ENCODE measurements at regions not wholly inside any gene's neighbourhood (a gene's known extent, or its start where the extent isn't known, plus 50 kb on each side); places are given as distances from the start of the nearest gene placed in this dataset.

DNA sequence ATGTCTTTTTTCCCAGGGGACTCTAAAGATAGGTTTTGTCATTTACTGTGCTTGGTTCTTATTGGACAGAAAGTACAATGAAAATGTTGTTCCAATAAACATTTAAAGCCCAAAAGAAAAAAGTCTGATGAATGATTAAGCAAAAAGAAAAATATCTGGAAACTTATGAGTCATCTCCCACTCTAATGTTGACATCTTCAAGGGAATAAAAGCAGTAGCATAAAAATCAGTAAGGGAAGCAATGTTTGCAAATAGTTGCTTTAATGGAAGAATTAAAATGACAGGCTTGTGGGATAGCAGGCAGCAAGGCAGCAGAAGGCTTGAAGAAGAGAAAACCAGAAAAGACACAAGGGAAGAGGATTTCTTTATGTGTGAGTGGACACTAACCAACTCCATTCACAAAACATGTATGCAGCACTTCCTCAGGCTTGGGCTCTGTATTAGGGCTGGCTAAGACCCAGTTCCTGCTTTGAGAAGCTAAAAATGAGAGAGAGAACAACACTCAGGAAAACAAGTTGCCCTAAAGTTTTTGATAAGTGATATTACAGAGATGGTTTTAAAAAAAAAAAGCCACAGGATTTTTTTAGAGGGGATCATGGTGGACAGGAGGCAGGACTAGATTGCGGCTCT is 263.2 kb upstream of the NT5E start:
- H3K4me3 Mint-ChIP-seq, result no peak overlapping the region
- H3K9me3 ChIP-seq (ENCODE audit: control insufficient read depth in 2 of 2, low read length in 2 of 2), result no peaks in the 10 kb centered on the region
- no peaks in the 10 kb centered on the region for H3K4me1 ChIP-seq (ENCODE audit: control insufficient read depth, insufficient read depth, low read length, poor library complexity, severe bottlenecking)
- no peak overlapping the region for H3K27ac ChIP-seq (ENCODE audit: insufficient read depth, low read length, poor library complexity, severe bottlenecking)
- H3K4me1 Mint-ChIP-seq, result no peaks in the 10 kb centered on the region
- ATAC-seq (ENCODE audit: low read depth in 2 of 2) (no peak), DNase-seq (no peak)
- H3K27ac Mint-ChIP-seq, result no peak overlapping the region
- no peaks in the 10 kb centered on the region for H3K27me3 ChIP-seq (ENCODE audit: control insufficient read depth, insufficient read depth, low read length)
- no peak overlapping the region for H3K4me3 ChIP-seq (ENCODE audit: low read depth, low read length)
- H3K36me3 ChIP-seq (ENCODE audit: control insufficient read depth, insufficient read depth, low read length), result no peaks in the 10 kb centered on the region
- no peaks in the 10 kb centered on the region for H3K36me3 Mint-ChIP-seq
- H3K9me3 Mint-ChIP-seq, result peaks cover 0 to 12% (median 4%) of the 10 kb centered on the region in 7 donors
- H3K27me3 Mint-ChIP-seq, result no peaks in the 10 kb centered on the region

DNA sequence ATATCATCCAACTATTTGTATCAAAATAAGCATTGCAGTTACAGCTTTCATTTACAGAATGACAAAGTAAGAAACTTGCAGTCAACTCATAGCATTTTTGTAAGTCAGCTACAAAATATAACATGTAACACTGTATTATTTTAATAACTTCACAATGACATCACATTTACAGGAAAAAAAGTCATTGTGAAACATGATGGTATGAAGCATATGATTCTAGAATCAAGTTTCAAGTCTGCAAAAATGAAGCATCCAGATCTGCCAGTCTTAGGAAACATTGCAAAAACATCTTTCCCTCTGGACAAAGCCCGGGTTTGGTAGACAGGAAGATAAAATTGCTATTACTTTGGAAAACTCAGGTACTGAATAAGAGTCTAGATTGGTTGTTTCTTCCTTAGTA is 263.9 kb upstream of the NT5E start:
- no peak overlapping the region for H3K27ac ChIP-seq (ENCODE audit: insufficient read depth, low read length, poor library complexity, severe bottlenecking)
- H3K9me3 Mint-ChIP-seq, result peaks cover 0 to 15% (median 4%) of the 10 kb centered on the region in 7 donors
- H3K27me3 Mint-ChIP-seq, result no peaks in the 10 kb centered on the region
- no peaks in the 10 kb centered on the region for H3K36me3 Mint-ChIP-seq
- H3K4me1 Mint-ChIP-seq, result no peaks in the 10 kb centered on the region
- no peaks in the 10 kb centered on the region for H3K4me1 ChIP-seq (ENCODE audit: control insufficient read depth, insufficient read depth, low read length, poor library complexity, severe bottlenecking)
- no peaks in the 10 kb centered on the region for H3K36me3 ChIP-seq (ENCODE audit: control insufficient read depth, insufficient read depth, low read length)
- no peak for ATAC-seq (ENCODE audit: low read depth in 2 of 2)
- H3K4me3 Mint-ChIP-seq, result no peak overlapping the region
- H3K27ac Mint-ChIP-seq, result no peak overlapping the region
- H3K9me3 ChIP-seq (ENCODE audit: control insufficient read depth in 2 of 2, low read length in 2 of 2), result no peaks in the 10 kb centered on the region
- no peak overlapping the region for H3K4me3 ChIP-seq (ENCODE audit: low read depth, low read length)
- H3K27me3 ChIP-seq (ENCODE audit: control insufficient read depth, insufficient read depth, low read length), result no peaks in the 10 kb centered on the region
- no peak for DNase-seq

DNA sequence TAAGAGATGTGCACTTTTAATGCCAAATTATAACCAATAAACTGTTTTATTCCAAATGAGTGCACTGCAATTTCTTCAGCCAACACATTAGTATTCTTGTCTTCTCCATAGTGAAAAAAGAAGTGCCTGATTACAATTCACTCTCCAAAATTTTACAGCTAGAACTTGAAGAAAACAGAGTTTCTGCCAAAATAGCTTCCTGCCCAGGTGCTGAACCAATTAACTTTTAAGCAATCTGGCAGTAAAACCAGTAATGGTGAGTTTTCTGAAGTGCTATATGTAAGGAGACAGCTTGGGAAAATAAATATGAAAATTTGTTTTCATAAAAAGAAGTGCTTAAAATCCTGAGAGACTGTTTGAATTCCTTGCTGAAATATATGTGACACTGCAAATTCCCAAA is 266.0 kb upstream of the NT5E start:
- no peak for DNase-seq
- ATAC-seq (ENCODE audit: low read depth in 2 of 2), result no peak
- Mint-ChIP-seq H3K4me3 (no peak overlapping the region), H3K36me3 (no peaks in the 10 kb centered on the region), H3K4me1 (no peaks in the 10 kb centered on the region), H3K27ac (no peak overlapping the region), H3K27me3 (no peaks in the 10 kb centered on the region), H3K9me3 (peaks cover 0 to 8% (median 2%) of the 10 kb centered on the region in 7 donors)
- no peak overlapping the region for H3K27ac ChIP-seq (ENCODE audit: insufficient read depth, low read length, poor library complexity, severe bottlenecking)
- no peaks in the 10 kb centered on the region for H3K36me3 ChIP-seq (ENCODE audit: control insufficient read depth, insufficient read depth, low read length)
- no peaks in the 10 kb centered on the region for H3K9me3 ChIP-seq (ENCODE audit: control insufficient read depth in 2 of 2, low read length in 2 of 2)
- H3K4me3 ChIP-seq (ENCODE audit: low read depth, low read length), result no peak overlapping the region
- H3K4me1 ChIP-seq (ENCODE audit: control insufficient read depth, insufficient read depth, low read length, poor library complexity, severe bottlenecking), result no peaks in the 10 kb centered on the region
- H3K27me3 ChIP-seq (ENCODE audit: control insufficient read depth, insufficient read depth, low read length), result no peaks in the 10 kb centered on the region

DNA sequence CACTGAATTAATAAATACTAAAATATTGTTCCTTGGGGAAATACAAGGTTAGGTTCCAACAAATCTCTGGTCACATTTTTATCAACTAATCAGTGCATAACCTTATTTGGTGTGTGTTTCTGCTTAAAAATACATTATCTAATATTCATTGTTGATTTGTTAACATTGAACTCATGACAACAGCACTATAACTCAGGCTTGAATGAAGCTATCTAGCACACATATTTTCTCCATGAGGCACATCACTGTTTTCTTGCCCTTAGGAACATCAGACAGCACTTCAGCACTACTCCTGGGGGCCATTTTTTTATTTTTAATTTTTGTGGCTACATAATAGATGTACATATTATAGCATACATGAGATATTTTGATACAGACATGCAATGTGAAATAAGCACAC is 277.2 kb upstream of the NT5E start:
- no peaks in the 10 kb centered on the region for H3K27me3 Mint-ChIP-seq
- H3K9me3 ChIP-seq (ENCODE audit: control insufficient read depth in 2 of 2, low read length in 2 of 2), result no peaks in the 10 kb centered on the region
- no peaks in the 10 kb centered on the region for H3K27me3 ChIP-seq (ENCODE audit: control insufficient read depth, insufficient read depth, low read length)
- peaks cover 2 to 17% (median 6%) of the 10 kb centered on the region in 7 donors for H3K9me3 Mint-ChIP-seq
- no peak overlapping the region for H3K27ac Mint-ChIP-seq
- no peak overlapping the region for H3K4me3 Mint-ChIP-seq
- ATAC-seq (ENCODE audit: low read depth in 2 of 2) (no peak), DNase-seq (no peak)
- H3K27ac ChIP-seq (ENCODE audit: insufficient read depth, low read length, poor library complexity, severe bottlenecking), result no peak overlapping the region
- no peaks in the 10 kb centered on the region for H3K36me3 Mint-ChIP-seq
- no peaks in the 10 kb centered on the region for H3K4me1 Mint-ChIP-seq
- no peaks in the 10 kb centered on the region for H3K36me3 ChIP-seq (ENCODE audit: control insufficient read depth, insufficient read depth, low read length)
- H3K4me1 ChIP-seq (ENCODE audit: control insufficient read depth, insufficient read depth, low read length, poor library complexity, severe bottlenecking), result no peaks in the 10 kb centered on the region
- no peak overlapping the region for H3K4me3 ChIP-seq (ENCODE audit: low read depth, low read length)

DNA sequence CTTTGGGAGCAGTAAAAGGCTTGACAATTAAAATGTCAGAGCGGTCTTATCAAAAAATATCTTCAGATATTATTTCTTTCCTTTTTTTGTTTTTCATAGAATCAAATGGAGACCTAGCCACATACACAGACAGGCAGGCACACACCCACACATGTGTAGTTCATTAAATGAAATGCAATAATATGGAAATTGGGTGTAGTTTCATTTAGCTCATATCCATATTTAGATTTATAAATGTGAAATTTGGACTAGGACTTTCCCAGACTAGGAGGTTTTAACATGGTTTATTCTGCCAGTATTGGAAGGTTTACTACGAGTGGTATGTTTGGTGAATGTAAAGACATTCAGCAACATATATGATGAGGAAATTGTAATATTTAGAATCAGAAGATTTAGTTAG is 277.7 kb upstream of the NT5E start:
- ATAC-seq (ENCODE audit: low read depth in 2 of 2), result no peak
- no peaks in the 10 kb centered on the region for H3K27me3 ChIP-seq (ENCODE audit: control insufficient read depth, insufficient read depth, low read length)

DNA sequence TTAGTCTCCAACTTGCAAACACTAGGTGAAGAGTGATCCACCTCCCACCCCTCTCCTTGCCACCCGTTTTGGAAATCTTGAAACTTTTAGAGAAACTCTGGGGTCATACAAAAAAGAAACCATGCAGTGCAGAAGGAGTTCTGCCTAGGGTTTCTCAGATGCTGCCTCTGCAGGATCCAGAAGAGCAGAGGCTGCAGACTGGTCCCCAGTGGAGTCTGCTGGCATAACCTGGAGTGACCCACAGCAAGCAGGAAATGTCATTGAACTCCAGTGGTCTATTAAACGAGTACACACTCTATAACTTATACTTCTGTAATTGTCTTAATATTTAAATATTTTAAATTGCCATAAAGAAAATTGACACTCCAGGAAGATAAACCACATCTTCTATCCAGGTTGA is 280.7 kb upstream of the NT5E start:
- no peaks in the 10 kb centered on the region for H3K36me3 ChIP-seq (ENCODE audit: control insufficient read depth, insufficient read depth, low read length)
- no peaks in the 10 kb centered on the region for H3K27me3 ChIP-seq (ENCODE audit: control insufficient read depth, insufficient read depth, low read length)
- H3K27ac Mint-ChIP-seq, result no peak overlapping the region
- no peaks in the 10 kb centered on the region for H3K4me1 Mint-ChIP-seq
- ATAC-seq (ENCODE audit: low read depth in 2 of 2) (no peak), DNase-seq (no peak)
- no peaks in the 10 kb centered on the region for H3K36me3 Mint-ChIP-seq
- H3K9me3 Mint-ChIP-seq, result peaks cover 0 to 10% (median under 1%) of the 10 kb centered on the region in 7 donors
- H3K27ac ChIP-seq (ENCODE audit: insufficient read depth, low read length, poor library complexity, severe bottlenecking), result no peak overlapping the region
- no peaks in the 10 kb centered on the region for H3K4me1 ChIP-seq (ENCODE audit: control insufficient read depth, insufficient read depth, low read length, poor library complexity, severe bottlenecking)
- H3K27me3 Mint-ChIP-seq, result no peaks in the 10 kb centered on the region
- no peaks in the 10 kb centered on the region for H3K9me3 ChIP-seq (ENCODE audit: control insufficient read depth in 2 of 2, low read length in 2 of 2)
- H3K4me3 Mint-ChIP-seq, result no peak overlapping the region
- H3K4me3 ChIP-seq (ENCODE audit: low read depth, low read length), result no peak overlapping the region

More for the DNA sequence above, 277.7 kb upstream of the NT5E start:
- Histone ChIP-seq H3K36me3 (ENCODE audit: control insufficient read depth, insufficient read depth, low read length) (no peaks in the 10 kb centered on the region), H3K4me1 (ENCODE audit: control insufficient read depth, insufficient read depth, low read length, poor library complexity, severe bottlenecking) (no peaks in the 10 kb centered on the region), H3K9me3 (ENCODE audit: control insufficient read depth in 2 of 2, low read length in 2 of 2) (no peaks in the 10 kb centered on the region), H3K27ac (ENCODE audit: insufficient read depth, low read length, poor library complexity, severe bottlenecking) (no peak overlapping the region), H3K4me3 (ENCODE audit: low read depth, low read length) (no peak overlapping the region)
- H3K36me3 Mint-ChIP-seq, result no peaks in the 10 kb centered on the region
- H3K27me3 Mint-ChIP-seq, result no peaks in the 10 kb centered on the region
- no peaks in the 10 kb centered on the region for H3K4me1 Mint-ChIP-seq
- H3K9me3 Mint-ChIP-seq, result peaks cover 2 to 17% (median 6%) of the 10 kb centered on the region in 7 donors
- no peak for DNase-seq
- no peak overlapping the region for H3K4me3 Mint-ChIP-seq
- H3K27ac Mint-ChIP-seq, result no peak overlapping the region

DNA sequence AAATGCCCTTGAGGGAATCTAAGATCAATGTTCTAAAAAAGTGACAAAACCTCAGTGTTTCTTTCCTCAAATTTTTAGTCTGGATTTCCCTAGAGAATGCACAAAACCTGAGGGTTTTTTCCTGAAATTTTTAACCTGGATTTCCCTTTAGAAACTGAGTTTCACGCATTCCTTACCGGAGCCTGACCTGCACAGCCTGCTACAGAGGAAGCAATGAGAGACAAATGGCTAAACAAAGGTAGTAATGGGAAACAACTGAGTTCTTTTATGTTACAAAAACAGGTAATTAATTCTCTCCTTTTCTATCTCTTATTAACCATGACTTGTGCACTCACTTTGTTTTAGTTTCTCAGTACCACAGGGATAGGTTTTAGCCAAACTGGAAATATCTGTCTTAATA is 281.7 kb upstream of the NT5E start:
- no peaks in the 10 kb centered on the region for H3K4me1 ChIP-seq (ENCODE audit: control insufficient read depth, insufficient read depth, low read length, poor library complexity, severe bottlenecking)
- Mint-ChIP-seq H3K27ac (no peak overlapping the region), H3K4me3 (no peak overlapping the region), H3K4me1 (no peaks in the 10 kb centered on the region), H3K9me3 (peaks cover 0 to 5% (median 0%) of the 10 kb centered on the region in 7 donors), H3K36me3 (no peaks in the 10 kb centered on the region), H3K27me3 (no peaks in the 10 kb centered on the region)
- H3K27me3 ChIP-seq (ENCODE audit: control insufficient read depth, insufficient read depth, low read length), result no peaks in the 10 kb centered on the region
- H3K9me3 ChIP-seq (ENCODE audit: control insufficient read depth in 2 of 2, low read length in 2 of 2), result no peaks in the 10 kb centered on the region
- H3K36me3 ChIP-seq (ENCODE audit: control insufficient read depth, insufficient read depth, low read length), result no peaks in the 10 kb centered on the region
- DNase-seq, result no peak
- ATAC-seq (ENCODE audit: low read depth in 2 of 2), result no peak
- no peak overlapping the region for H3K27ac ChIP-seq (ENCODE audit: insufficient read depth, low read length, poor library complexity, severe bottlenecking)
- no peak overlapping the region for H3K4me3 ChIP-seq (ENCODE audit: low read depth, low read length)

DNA sequence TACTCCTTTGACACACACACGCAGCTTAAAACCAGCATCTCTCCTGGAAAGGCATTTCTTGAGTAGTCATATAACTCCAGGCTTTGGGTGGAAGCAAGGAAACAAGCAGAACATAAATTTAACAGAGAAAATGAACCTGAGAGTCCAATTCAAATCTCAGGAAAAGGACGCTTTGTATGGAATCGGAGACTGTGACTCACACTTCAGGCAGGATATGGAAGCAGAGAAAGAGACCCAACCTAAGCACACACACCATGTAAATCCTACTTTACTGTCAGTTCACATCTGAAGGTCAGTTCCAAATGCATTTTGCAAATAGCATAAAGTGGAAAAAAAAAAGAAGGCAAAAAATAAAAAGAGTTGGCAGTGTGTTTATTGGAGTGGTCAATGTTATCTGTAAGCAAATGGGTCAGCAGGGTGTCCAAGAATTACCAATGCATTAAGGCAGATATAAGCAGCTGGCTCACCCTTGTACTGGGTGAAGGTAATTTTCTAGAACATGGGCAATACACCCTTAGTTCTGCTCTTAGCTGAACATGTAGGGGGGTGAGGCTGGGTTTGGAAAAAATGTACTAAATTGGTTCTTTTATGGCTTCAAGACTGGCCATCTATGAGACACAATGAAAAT is 283.7 kb upstream of the NT5E start:
- DNase-seq (no peak), ATAC-seq (ENCODE audit: low read depth in 2 of 2) (no peak)
- Histone ChIP-seq H3K27me3 (ENCODE audit: control insufficient read depth, insufficient read depth, low read length) (no peaks in the 10 kb centered on the region), H3K9me3 (ENCODE audit: control insufficient read depth in 2 of 2, low read length in 2 of 2) (no peaks in the 10 kb centered on the region), H3K36me3 (ENCODE audit: control insufficient read depth, insufficient read depth, low read length) (no peaks in the 10 kb centered on the region), H3K27ac (ENCODE audit: insufficient read depth, low read length, poor library complexity, severe bottlenecking) (no peak overlapping the region), H3K4me3 (ENCODE audit: low read depth, low read length) (no peak overlapping the region), H3K4me1 (ENCODE audit: control insufficient read depth, insufficient read depth, low read length, poor library complexity, severe bottlenecking) (no peaks in the 10 kb centered on the region)
- H3K4me1 Mint-ChIP-seq, result no peaks in the 10 kb centered on the region
- no peaks in the 10 kb centered on the region for H3K36me3 Mint-ChIP-seq
- peaks cover 0 to 4% (median 0%) of the 10 kb centered on the region in 7 donors for H3K9me3 Mint-ChIP-seq
- H3K27me3 Mint-ChIP-seq, result no peaks in the 10 kb centered on the region
- no peak overlapping the region for H3K27ac Mint-ChIP-seq
- H3K4me3 Mint-ChIP-seq, result no peak overlapping the region

Data from CD4-positive, CD25-positive, alpha-beta regulatory T cell (primary cell).